ENCODE measurements at regions not wholly inside any gene's neighbourhood (a gene's known extent, or its start where the extent isn't known, plus 50 kb on each side); places are given as distances from the start of the nearest gene placed in this dataset.

DNA sequence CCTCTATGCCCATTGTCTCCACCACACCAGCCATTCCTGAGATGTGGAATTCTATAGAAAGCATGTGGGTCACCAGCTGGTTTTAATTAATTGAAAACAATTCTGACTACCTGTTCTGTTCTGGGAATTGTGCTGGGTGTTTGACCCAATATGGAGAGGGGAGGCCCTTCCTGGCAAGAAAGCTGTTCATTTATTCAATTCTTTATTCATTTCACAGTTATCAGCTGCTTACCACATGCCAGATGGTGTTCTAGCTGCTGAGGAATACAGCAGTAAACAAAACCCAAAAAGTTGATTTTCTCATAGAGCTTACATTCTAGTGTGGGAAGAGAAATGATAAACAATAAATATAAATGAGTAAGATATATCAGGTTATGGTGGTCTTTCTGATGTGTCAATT is 296.1 kb upstream of the RASGRP1 start:
- TF ChIP-seq EP300 (IDR thresholded peaks at IDR 0.05): no peak
- TF ChIP-seq, protein P1, sequence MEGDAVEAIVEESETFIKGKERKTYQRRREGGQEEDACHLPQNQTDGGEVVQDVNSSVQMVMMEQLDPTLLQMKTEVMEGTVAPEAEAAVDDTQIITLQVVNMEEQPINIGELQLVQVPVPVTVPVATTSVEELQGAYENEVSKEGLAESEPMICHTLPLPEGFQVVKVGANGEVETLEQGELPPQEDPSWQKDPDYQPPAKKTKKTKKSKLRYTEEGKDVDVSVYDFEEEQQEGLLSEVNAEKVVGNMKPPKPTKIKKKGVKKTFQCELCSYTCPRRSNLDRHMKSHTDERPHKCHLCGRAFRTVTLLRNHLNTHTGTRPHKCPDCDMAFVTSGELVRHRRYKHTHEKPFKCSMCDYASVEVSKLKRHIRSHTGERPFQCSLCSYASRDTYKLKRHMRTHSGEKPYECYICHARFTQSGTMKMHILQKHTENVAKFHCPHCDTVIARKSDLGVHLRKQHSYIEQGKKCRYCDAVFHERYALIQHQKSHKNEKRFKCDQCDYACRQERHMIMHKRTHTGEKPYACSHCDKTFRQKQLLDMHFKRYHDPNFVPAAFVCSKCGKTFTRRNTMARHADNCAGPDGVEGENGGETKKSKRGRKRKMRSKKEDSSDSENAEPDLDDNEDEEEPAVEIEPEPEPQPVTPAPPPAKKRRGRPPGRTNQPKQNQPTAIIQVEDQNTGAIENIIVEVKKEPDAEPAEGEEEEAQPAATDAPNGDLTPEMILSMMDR (IDR thresholded peaks at IDR 0.05): no peak
- TF ChIP-seq NFE2L2 (conservative IDR thresholded peaks at IDR 0.05; ENCODE audit: low read length): no peak
- no peak for TF ChIP-seq POLR2A (IDR thresholded peaks at IDR 0.05; ENCODE audit: low read length)
- no peak for TF ChIP-seq ZFP36 (IDR thresholded peaks at IDR 0.05; ENCODE audit: borderline replicate concordance, partially characterized antibody)
- no peak for TF ChIP-seq RFX5 (IDR thresholded peaks at IDR 0.05)
- no peak for TF ChIP-seq CBX2 (IDR thresholded peaks at IDR 0.05; ENCODE audit: borderline replicate concordance, low read depth)

Data from A549 (cell line).